ENCODE measurements at regions not wholly inside any gene's neighbourhood (a gene's known extent, or its start where the extent isn't known, plus 50 kb on each side); places are given as distances from the start of the nearest gene placed in this dataset.

DNA sequence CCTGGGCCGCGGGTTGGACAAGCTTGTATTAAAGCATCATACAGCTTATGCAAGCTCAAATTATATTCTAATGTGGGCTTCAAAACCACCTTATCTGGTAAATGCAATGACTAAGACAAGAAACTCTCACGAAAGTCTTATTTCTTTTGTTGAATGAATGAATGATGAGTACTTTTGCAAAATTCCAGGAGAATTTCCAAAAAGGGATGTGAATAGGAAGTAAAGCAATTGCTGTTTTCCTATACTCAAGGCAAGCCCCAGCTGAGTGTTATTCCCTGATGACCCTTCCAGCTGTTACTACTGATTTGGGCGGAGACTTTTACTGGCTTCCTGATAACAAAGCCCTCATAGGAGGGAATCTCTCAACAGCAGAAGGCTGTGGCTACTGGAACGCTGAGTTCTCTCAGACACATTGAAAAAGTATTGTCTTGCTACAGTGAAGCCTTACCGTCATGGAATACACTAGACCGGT is 162.8 kb downstream of the SREK1 start:
- DNase-seq = no peak

DNA sequence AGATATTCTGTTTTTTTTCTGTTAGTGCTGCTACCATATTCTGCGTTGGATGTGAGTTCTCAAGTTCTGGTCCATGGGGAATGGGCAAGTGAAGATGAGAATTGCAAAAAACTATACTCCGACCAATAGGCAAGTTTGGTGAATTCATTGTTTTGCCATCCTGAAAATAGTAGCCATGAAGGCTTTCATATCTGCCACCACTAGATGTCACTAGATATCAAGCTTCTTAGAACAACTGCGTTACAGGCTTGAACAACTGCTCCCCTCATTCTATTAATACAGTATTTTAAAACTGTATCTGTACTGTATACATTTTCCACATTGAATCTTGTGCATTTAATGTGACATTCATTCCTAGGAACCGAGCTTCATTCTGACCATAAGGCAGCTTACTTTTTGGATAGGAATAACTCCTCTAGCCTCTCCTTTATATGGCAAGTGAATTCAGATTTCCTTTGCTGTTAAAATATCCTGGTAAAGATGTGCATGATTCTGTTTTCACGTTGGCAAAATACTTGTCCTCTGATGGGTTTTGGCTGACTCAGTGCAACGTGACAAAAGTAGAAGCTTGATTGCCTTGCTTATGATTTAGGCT is 163.6 kb downstream of the SREK1 start:
- DNase-seq = peak; percentile 34

DNA sequence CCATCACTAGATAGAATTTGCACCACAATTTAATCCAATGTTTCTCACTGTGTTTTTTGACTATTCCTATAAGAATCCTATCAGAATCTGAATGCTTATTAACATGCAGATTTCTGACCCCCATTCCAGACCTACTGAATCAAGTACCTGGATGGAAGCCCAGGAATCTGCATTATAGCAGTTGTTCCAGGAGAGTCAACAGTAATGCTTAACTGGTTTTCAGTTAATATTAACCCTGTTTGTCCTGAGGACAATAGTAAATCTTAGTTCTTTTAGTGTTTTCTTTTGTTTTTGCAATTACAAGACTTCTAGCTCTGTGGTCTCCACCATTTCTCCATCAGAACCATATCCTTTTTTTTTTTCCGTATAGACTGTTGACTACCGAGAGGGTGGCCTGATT is 168.2 kb downstream of the SREK1 start:
- no peak for DNase-seq

DNA sequence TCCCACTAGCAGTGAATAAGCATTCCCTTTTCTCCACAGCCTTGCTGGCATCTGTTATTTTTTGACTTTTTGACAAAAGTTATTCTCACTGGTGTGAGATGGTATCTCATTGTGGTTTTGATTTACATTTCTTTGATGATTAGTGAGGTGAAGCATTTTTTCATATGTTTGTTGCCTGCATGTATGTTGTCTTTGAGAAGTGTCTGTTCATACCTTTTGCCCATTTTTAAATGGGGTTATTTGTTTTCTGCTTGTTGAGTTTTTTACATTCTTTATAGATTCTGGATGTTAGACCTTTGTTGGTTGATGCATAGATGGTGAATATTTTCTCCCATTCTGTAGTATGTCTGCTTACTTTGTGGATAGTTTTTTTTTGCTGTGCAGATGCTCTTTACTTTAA is 171.7 kb downstream of the SREK1 start:
- no peak for DNase-seq

DNA sequence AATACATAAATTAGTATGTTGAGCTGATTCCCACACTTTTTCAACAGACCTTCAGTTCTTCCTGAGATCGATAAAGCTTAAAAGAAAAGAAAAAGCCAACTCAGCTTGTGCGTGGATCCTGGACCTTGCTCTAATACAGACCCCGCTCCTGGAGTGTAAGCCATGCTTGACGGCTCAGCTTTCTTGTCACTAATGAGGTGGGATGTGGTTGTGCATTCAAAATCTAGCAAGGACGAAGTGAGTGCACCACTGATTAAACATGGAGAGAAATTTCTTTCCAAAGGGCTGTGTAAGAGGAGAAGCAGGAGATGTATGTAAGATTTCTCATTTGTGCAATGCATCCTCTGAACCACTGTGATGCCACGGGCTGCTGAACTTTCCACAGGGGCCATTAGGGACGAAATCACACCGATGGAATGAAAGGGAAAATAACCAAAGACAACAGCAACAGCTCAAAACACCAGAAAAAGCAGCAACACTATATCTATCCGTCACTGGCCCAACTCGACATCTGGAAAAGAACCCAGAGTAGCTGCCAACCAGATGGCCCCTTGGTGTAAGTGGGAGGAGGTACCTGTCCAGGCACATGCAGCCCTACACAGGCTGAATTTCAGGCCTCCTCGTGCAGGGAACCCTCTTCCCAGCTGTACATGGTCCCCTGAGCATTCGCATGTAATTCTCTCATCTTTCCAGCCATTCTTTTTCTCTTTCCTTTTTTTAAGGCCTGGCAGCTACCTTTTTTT is 178.9 kb downstream of the SREK1 start:
- no peak for DNase-seq

DNA sequence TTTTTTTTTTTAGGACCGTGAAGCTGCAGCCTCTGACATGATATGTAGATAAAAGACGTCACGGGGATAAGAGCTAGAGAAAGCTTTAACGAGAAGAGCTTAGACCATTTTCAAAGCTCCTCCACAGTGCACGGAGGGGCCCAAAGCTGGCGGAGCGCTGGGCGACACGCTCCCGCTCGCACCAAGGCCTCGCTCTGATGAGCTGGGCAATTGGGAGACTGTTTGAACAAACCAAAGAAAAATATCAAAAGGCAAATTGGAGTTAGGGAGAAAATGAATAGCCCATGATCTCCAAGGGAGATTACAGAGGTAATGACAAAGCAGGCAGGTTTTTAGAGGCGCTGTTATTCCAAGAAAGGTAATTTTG is 179.4 kb downstream of the SREK1 start:
- no peak for DNase-seq

DNA sequence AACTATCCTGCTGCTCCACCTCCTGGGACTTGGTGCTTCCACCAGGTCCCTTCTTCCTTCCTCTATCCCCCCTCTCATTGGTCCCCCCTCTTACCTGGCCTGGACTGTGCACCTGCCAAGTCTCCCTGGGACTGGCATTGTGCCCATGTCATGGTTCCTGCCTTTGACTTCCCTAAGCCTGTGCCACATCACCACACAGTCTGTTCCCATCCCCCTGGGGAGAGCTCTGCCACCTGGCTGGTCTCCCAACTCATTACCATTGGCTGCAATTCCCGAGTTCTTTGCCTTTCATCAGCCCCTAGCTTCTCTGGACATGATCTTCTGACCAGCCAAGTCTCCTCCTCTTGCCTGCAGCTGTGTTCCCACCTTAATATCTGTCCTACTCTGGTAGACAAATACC is 180.3 kb downstream of the SREK1 start:
- DNase-seq = no peak

DNA sequence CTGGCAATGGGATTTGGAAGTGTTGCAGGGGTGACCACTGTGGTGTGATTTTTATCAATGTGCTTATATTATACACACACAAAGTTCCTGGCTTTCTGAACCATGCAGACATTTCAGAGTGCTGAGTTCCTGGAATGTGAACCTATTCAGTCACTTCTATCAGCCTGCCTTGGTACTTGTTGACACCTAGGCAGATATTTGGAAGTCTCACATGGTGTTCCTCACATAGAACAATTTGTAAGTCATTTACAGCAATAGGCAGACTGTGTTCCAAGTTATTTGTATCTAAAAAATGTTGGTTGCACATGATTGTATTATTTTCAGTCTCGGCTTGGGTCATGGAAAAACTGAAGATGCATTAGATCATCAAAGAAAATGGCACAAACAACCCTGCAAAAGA is 182.2 kb downstream of the SREK1 start:
- DNase-seq = no peak

DNA sequence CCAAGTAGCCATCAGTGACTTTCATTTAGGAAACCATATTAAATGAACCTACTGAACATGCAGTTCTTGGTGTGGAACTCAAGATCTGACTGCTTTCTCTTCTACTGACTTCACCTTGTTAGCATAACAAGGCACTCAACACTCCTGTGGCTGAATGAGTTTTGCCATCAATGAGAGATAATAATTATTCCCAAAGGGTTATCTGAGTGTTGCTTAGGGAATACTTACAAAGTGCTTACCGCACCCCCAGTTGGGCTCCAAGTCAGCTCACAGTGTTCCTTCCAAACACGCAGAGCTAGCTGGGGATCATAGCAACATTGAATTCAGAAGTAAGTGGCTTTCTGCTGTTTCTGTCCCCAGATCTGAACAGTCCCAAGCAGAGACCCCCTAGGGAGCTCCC is 182.9 kb downstream of the SREK1 start:
- DNase-seq = no peak

DNA sequence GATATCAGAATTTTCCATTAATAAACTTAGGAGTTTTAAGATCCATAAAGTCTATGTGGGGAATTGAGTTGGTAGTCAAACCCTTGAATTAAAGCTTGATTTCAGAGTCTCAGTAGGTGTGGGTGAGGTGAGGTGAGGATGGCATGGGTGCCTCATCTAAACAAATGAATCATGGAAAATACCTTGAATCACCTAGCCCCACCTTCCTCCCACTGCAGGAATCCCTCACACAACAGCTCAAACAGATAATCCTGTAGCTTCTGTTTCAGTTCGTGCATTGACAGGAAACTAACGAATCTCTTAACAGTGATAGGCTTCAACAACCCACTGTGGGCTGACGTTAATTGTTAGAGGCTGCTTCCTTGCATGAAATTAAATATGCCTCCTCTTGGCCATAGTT is 185.0 kb downstream of the SREK1 start:
- DNase-seq = no peak

DNA sequence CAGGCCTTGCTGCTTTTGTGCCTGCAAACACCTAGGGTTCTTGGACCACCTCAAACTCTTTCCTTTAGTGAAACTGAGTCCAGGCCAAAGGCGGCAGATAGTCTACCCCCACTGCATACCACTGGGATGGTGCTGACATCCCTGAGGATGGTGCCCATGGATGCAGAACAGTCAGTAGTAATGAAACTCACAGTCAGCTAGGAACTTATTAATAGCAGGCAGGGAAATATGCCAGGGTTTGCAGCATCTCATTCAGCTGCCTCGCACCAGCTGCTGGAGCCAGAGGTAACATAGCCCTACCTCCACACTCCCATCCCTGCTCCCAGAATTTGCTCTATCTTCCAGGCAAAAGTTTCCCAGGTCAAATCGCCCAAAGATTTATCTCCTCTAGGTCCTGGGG is 189.1 kb downstream of the SREK1 start:
- DNase-seq = no peak

DNA sequence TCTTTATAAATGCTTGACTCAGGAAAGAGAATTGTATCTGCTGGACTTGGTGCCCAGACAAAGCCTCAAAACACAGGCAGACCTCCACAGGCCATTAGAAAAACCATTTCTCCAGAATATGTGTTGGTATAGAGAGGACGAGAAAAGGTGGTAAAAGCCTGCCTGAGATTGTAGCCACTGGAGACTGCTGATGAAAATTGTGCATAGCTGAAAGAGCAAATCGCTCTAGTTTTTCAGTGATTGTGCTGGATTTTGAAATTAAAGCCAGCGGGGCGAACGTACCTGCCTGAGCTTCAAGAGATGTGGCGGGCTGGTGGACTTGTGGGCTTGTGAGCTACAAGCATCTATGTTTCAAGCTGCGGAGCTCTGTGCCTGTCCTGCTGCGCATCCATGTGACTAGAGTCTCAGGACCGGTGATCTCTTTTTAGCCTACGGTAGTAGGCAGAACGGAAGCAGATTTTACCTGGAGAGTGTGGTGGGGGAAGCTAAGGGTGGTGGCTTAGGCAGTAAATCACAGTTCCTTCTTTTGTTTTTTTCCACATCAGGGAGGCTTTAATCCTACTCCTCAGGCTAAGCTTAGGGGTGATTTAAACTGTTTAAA is 193.6 kb downstream of the SREK1 start:
- no peak for DNase-seq

DNA sequence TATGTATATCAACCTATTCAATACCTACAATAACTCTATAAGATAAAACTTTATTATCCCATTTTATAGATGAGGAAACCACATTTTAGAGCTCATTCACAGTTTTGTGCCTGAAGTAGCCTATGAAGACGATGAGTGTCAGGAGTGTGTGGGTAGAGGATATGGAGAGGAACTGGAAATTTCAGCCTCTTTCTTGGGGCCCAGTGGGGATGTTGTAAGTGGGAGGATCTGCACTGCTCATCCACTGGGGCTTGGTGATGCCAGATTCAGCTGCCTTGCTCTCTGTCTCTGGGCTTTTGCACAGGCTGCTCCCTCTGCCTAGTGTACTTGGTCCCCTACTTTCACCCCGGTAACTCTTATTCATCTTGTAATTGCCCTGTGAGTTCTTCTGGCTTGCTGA is 194.7 kb downstream of the SREK1 start:
- no peak for DNase-seq

DNA sequence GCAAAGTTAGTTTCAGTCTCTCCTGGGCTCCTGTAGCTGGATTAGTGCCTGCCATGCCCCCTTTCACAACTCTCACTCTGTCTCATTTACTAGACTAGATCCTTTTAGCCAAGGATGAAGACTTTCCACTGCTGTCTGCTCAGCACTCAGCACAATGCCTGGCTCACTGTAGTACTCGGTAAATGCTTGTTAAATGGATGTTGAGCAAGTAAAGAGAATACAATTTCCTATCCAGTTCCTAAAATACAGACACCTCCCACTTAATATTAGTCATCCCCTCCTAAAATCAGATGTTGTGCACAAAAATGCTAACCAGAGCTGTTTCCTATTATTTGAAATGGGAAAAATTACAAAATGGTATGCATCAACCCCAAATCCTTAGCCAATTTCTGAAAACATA is 195.8 kb downstream of the SREK1 start:
- DNase-seq = no peak

DNA sequence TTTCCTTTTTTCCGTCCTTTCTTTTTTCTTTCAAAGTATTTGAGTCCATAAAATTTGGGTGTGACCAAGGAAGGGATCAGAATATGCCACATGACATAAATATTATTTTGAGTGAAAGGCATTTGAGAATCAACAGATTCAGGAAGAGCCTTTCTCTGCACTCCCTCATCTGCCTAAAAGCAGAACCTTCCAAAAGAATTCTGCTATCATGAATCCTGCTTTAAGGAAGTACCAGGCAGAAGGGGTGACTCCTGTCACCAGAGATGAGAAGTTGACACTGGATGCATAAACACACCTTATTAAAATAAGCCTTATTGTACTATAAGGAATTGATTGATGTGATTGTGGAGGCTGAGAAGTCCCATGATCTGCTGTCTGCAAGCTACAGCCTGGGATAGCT is 196.7 kb downstream of the SREK1 start:
- no peak for DNase-seq

DNA sequence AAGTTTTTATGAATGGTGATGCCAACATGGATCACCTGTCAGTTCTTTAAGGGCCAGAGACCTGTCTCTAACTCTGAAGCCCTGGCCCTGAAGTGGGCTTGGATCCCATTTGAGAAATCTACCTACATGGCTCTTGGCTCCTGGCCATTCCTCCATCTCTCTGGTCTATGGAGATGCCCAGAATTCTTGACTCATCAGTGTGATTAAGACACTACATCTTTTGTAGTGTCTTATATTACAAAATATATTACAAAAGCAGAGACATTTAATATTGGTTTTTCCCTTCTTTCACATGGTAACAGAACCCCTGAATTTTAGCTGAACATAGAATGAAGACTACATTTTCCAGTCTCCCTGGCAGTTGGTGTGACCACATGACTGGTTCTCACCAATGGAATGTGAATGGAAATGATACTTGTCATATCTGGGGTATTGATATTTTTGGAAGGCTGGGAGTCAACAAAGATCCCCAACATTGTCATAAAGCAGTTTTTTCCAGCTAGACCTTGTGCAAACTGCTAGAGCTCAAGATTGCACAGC is 198.3 kb downstream of the SREK1 start:
- no peak for DNase-seq

DNA sequence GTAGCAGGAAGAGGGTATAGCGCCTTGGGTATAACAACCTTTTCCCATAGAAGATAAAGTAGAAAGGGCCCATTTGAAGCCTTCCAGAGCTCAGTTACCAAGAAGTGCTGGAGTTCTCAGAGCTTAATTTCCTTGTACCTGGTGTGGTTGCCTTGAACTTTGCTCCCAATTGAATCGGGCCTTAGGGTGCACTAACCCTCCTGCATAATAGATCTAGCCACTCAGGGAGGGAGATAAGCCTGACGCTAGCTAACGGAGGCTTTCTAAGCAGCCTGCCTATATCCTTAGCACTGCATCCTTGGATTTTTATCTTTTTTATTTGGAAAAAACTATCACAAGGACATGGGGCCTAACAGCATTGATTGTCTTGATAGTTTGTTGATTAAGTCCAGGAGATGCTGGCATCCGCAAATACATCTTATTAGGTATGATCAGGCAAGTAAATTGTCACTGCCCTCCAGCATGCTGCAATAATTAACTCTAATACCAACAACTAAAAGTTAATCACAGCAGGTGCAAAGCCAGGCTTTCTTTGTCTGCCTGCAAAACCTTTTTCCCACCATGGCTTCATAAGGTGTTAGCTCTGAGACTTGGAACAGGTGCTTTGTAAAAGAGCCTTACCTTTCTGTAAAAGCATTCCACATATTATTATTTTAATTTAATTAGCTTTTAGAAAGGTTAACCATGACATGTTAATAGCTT is 199.4 kb downstream of the SREK1 start:
- no peak for DNase-seq

DNA sequence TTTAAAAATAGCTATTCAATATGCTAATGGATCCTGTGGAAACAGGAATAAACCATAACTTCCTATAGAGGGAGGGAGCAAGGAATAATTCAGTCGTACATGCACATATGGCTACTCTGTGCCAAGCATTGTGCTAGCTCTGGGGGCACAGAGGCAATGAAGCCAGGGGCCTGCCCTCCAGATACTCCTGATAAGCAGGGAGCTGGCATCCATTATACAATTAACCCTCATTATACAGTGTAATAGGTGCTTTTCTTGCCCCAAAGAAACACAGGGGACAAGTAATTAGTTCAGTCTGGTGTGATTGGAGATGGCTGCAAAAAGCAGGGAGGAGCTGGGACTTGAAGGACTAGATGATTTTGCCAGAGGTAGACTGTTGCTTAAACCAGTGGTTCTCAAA is 200.4 kb downstream of the SREK1 start:
- no peak for DNase-seq

DNA sequence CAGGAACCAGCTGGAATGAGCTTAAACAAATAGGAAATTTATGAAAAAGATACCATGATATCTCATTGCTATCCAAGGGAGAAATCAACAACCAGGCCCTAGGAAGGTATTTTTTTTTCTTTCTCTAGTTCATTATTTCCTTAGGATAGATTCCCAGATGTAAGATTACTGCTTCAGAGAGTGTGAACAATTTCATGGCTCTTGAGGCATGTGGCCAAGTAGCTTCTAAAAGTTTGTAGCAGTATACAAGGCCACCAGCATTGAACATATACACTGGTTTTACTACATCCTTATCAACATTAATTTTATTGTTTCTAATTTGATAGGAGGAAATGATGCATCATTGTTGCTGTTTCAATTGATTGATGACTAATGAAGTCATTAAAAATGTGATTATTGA is 201.2 kb downstream of the SREK1 start:
- DNase-seq = no peak

DNA sequence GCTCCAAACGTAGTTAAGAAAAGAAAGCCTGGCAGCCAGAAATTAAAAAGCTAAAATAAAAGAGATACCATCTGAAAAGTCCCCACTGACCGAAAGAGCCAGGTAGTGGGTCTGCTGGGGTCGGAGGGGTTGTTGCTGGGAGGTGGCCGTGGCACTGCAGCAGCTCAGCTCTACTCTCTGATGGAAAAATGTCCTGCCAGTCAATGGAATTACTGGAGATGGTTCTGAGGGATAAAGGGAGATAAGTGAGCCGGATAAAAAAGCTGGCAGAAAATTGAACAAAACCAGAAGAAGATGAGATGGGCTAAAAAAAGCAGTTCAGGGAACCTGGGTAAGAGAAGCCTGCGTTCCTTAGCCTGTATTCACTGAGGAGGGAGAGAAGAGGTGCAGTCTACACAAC is 202.8 kb downstream of the SREK1 start:
- DNase-seq = no peak

DNA sequence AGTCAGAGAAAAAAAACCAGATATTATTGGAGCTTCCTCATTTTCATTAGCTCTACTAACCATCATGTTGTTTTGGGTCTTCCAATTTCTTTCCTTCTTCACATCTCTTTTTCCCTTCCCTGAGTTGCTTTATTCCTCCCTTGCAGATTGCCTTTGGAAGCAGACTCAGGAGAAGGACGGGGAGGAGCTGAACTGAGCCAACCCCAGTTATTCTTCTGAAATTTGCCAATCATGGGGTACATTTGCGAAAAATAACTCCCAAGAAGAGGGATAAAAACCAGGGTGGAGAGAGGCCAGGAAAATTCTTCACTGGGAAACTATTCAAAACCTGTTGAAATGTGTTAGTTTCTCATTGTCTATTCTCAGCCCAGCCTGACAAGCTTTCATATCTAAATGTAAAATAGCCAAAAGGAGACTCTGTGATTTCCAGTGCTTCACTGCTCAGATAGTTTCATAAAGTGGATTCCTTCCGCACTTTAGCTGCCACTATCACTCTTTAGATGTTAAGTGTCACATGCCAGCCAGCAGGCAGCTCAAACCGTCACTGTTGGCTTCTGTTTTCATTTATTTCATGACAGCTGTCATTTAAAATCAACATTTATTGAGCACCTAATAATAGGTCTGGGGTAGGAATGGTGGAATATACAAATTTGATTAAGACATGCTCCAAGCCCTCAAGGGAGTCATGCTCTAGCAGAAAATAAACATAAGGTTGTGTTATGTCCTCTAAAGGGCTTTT is 204.5 kb downstream of the SREK1 start:
- DNase-seq = no peak

DNA sequence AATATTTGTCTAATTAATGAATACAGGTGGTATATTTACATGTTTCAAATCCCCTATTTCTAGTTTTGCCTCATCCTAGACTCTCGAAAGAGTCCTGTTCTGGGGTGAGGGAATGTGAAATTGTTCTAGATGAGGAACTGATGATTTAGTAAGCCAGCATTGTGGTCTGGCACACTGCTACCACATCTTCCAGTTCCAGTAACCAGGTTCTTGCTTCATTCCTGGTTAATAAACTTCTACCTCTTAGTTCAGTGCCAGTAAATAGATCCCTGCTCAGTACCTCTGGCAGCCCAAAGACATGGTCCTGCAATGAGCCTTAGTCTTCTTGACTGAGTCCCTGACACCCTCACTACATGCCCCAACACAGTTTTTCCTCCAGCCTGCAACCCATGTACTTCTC is 207.7 kb downstream of the SREK1 start:
- no peak for DNase-seq
